ENCODE measurements at regions not wholly inside any gene's neighbourhood (a gene's known extent, or its start where the extent isn't known, plus 50 kb on each side); places are given as distances from the start of the nearest gene placed in this dataset.

DNA sequence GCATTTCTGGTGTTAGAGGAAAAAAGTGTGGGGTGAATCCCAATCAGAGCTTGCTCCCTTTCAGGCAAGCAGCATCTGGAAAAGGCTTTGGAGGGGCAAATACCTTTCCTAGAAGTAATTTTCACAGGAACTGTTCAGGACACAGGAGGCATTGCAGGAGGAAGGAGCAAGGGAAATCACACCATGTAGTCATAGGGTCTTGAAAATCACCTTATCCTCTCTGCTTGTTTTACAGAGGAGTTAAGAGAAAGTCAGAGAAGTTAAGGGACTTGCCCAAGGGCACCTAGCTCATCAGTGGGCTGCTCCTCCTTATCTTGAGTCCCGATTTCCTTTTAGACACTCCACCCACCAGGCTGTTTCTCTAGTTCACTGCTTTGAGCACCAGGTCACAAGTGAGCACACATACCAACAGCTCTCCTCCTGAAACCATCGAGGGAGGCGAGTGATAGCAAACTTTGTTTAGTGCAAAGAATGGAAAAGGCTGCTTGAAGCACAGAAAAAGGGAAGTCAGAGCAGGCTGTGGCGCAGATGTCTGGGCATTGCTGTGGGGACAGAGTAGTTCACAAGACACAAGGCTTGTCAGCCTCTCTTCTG is 89.2 kb upstream of the CXCR4 start:
- H3K4me1 ChIP-seq (ENCODE audit: control insufficient read depth, extremely low read depth, insufficient read depth, low read length) = no peaks in the 10 kb centered on the region
- H3K9me3 ChIP-seq (ENCODE audit: control insufficient read depth, low read depth, low read length) = no peaks in the 10 kb centered on the region
- FAIRE-seq = no peak
- DNase-seq (ENCODE audit: low read depth, low spot score) = no peak
- no peaks in the 10 kb centered on the region for H3K9me1 ChIP-seq (ENCODE audit: control insufficient read depth, extremely low read depth, insufficient read depth, low read length)
- no peak for TF ChIP-seq EZH2 (IDR thresholded peaks at IDR 0.05; ENCODE audit: low read length)
- TF ChIP-seq, protein P1, sequence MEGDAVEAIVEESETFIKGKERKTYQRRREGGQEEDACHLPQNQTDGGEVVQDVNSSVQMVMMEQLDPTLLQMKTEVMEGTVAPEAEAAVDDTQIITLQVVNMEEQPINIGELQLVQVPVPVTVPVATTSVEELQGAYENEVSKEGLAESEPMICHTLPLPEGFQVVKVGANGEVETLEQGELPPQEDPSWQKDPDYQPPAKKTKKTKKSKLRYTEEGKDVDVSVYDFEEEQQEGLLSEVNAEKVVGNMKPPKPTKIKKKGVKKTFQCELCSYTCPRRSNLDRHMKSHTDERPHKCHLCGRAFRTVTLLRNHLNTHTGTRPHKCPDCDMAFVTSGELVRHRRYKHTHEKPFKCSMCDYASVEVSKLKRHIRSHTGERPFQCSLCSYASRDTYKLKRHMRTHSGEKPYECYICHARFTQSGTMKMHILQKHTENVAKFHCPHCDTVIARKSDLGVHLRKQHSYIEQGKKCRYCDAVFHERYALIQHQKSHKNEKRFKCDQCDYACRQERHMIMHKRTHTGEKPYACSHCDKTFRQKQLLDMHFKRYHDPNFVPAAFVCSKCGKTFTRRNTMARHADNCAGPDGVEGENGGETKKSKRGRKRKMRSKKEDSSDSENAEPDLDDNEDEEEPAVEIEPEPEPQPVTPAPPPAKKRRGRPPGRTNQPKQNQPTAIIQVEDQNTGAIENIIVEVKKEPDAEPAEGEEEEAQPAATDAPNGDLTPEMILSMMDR (optimal IDR thresholded peaks at IDR 0.05 in 1 of 3, IDR thresholded peaks at IDR 0.05 in 1 of 3, conservative IDR thresholded peaks at IDR 0.05 in 1 of 3; ENCODE audit: extremely low read depth in 1 of 3, insufficient read depth in 2 of 3, low read length in 3 of 3) = no peak
- H3K79me2 ChIP-seq (ENCODE audit: control insufficient read depth, insufficient read depth, low read length) = no peaks in the 10 kb centered on the region
- no peak overlapping the region for H3K4me2 ChIP-seq (ENCODE audit: control insufficient read depth, extremely low read depth, insufficient read depth, low read depth, low read length)
- H3K9ac ChIP-seq (ENCODE audit: control insufficient read depth, extremely low read depth, insufficient read depth, low read length) = no peak overlapping the region
- dilution Hi-C loops (cut with MboI; ENCODE audit: extremely low pct_ligation_motif_present, low sequenced_read_pairs) = no loop called here
- no peaks in the 10 kb centered on the region for H4K20me1 ChIP-seq (ENCODE audit: control insufficient read depth, extremely low read depth, insufficient read depth, low read length)
- H3K36me3 ChIP-seq (ENCODE audit: control insufficient read depth in 2 of 2, extremely low read depth in 1 of 2, insufficient read depth in 2 of 2, low read length in 2 of 2) = no peaks in the 10 kb centered on the region
- no peak overlapping the region for H3K4me3 ChIP-seq (ENCODE audit: control insufficient read depth in 2 of 3, extremely low read depth in 1 of 3, insufficient read depth in 2 of 3, low read depth in 1 of 3, low read length in 3 of 3)
- no peaks in the 10 kb centered on the region for H3K27me3 ChIP-seq (ENCODE audit: control insufficient read depth, extremely low read depth, insufficient read depth, low read length)
- H3K27ac ChIP-seq (ENCODE audit: control insufficient read depth, insufficient read depth, low read length) = no peak overlapping the region
- no peak overlapping the region for H2AFZ ChIP-seq (ENCODE audit: control insufficient read depth, low read length)

DNA sequence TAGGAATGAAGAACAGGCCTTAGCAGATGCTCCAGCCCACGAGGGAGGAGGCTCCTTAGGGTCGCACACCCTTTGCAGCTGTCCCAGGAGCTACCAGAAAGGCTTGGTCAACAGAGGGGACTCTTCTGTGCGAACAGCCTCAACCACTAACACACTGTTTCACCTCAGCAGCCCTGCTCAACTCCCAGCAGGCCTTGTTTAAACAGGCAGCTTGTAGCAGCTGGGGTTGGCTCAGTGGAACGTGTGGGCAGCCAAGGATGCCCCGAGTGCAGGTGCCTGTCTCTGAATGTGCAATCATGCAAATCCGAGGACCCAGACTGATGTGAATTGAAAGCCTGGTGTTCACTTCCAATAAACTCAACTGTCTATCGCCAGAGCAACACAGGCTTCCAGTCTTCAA is 88.7 kb upstream of the CXCR4 start:
- DNase-seq (ENCODE audit: low read depth, low spot score) (no peak), FAIRE-seq (no peak)
- Histone ChIP-seq H3K27ac (ENCODE audit: control insufficient read depth, insufficient read depth, low read length) (no peak overlapping the region), H4K20me1 (ENCODE audit: control insufficient read depth, extremely low read depth, insufficient read depth, low read length) (no peaks in the 10 kb centered on the region), H3K36me3 (ENCODE audit: control insufficient read depth in 2 of 2, extremely low read depth in 1 of 2, insufficient read depth in 2 of 2, low read length in 2 of 2) (no peaks in the 10 kb centered on the region), H3K9me3 (ENCODE audit: control insufficient read depth, low read depth, low read length) (no peaks in the 10 kb centered on the region), H3K9me1 (ENCODE audit: control insufficient read depth, extremely low read depth, insufficient read depth, low read length) (no peaks in the 10 kb centered on the region), H3K79me2 (ENCODE audit: control insufficient read depth, insufficient read depth, low read length) (no peaks in the 10 kb centered on the region), H3K4me3 (ENCODE audit: control insufficient read depth in 2 of 3, extremely low read depth in 1 of 3, insufficient read depth in 2 of 3, low read depth in 1 of 3, low read length in 3 of 3) (no peak overlapping the region), H3K9ac (ENCODE audit: control insufficient read depth, extremely low read depth, insufficient read depth, low read length) (no peak overlapping the region), H3K4me1 (ENCODE audit: control insufficient read depth, extremely low read depth, insufficient read depth, low read length) (no peaks in the 10 kb centered on the region), H3K27me3 (ENCODE audit: control insufficient read depth, extremely low read depth, insufficient read depth, low read length) (no peaks in the 10 kb centered on the region), H2AFZ (ENCODE audit: control insufficient read depth, low read length) (no peak overlapping the region), H3K4me2 (ENCODE audit: control insufficient read depth, extremely low read depth, insufficient read depth, low read depth, low read length) (no peak overlapping the region)
- dilution Hi-C loops (cut with MboI; ENCODE audit: extremely low pct_ligation_motif_present, low sequenced_read_pairs) = no loop called here
- TF ChIP-seq, protein P1 (optimal IDR thresholded peaks at IDR 0.05 in 1 of 3, IDR thresholded peaks at IDR 0.05 in 1 of 3, conservative IDR thresholded peaks at IDR 0.05 in 1 of 3; ENCODE audit: extremely low read depth in 1 of 3, insufficient read depth in 2 of 3, low read length in 3 of 3) = no peak
- no peak for TF ChIP-seq EZH2 (IDR thresholded peaks at IDR 0.05; ENCODE audit: low read length)

Measured in keratinocyte (primary cell).